GM23338 (cell line): ENCODE measurements at regions not wholly inside any gene's neighbourhood (a gene's known extent, or its start where the extent isn't known, plus 50 kb on each side); places are given as distances from the start of the nearest gene placed in this dataset.

ENCODE experiments used
- EZH2 ChIP-seq: fragments of 200-600 bp; sonication (generic); IDR thresholded peaks from one replicate; pipeline ENCODE4 v1.8.0; 2017; ENCODE audit warnings: antibody characterized with exemption, mild to moderate bottlenecking, low read depth; ENCODE audit not compliant: unreplicated experiment
- ZNF114 ChIP-seq: fragments of 250-450 bp; sonication (Bioruptor Pico); IDR thresholded peaks from 2 replicates; pipeline ENCODE4 v1.5.0; 2020; ENCODE audit warnings: mild to moderate bottlenecking, moderate library complexity
- TF ChIP-seq, protein P1 (sequence below), 2 experiments: fragments of 200-600 bp in 1 of 2; sonication (generic) in 1 of 2; conservative IDR thresholded peaks; 2 replicates each; pipeline versions ENCODE4 v1.5.1 to v1.6.1; 2016 to 2017; ENCODE audit warnings: antibody characterized with exemption in 2 of 2, low read depth in 2 of 2, mild to moderate bottlenecking in 2 of 2, moderate library complexity in 1 of 2

DNA sequence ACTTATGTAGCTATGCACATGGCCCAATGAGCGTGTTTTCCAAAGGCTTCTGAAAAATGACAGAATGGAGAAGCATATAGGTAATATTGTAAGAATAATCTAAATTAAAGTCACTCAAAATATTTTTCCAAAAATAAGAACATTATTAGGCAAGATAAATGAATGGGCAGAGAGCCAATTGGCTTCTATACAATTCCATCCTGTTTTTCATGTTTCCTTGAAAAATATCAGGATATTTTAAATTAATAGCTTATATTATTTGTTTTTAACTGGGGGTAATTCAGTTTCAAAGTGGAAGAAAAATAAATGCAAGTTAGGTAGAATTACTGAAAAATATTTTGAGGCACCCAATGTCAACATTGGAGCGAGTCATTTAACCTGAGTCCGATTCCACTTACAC is 183.5 kb downstream of the PLK2 start:
- TF ChIP-seq EZH2 (no peak), ZNF114 (CRISPR knock-in tag) (no peak)
- TF ChIP-seq, protein P1, sequence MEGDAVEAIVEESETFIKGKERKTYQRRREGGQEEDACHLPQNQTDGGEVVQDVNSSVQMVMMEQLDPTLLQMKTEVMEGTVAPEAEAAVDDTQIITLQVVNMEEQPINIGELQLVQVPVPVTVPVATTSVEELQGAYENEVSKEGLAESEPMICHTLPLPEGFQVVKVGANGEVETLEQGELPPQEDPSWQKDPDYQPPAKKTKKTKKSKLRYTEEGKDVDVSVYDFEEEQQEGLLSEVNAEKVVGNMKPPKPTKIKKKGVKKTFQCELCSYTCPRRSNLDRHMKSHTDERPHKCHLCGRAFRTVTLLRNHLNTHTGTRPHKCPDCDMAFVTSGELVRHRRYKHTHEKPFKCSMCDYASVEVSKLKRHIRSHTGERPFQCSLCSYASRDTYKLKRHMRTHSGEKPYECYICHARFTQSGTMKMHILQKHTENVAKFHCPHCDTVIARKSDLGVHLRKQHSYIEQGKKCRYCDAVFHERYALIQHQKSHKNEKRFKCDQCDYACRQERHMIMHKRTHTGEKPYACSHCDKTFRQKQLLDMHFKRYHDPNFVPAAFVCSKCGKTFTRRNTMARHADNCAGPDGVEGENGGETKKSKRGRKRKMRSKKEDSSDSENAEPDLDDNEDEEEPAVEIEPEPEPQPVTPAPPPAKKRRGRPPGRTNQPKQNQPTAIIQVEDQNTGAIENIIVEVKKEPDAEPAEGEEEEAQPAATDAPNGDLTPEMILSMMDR (conservative IDR thresholded peaks at IDR 0.05; ENCODE audit: low read depth in 2 of 2): no peak
